ENCODE measurements at regions not wholly inside any gene's neighbourhood (a gene's known extent, or its start where the extent isn't known, plus 50 kb on each side); places are given as distances from the start of the nearest gene placed in this dataset.

DNA sequence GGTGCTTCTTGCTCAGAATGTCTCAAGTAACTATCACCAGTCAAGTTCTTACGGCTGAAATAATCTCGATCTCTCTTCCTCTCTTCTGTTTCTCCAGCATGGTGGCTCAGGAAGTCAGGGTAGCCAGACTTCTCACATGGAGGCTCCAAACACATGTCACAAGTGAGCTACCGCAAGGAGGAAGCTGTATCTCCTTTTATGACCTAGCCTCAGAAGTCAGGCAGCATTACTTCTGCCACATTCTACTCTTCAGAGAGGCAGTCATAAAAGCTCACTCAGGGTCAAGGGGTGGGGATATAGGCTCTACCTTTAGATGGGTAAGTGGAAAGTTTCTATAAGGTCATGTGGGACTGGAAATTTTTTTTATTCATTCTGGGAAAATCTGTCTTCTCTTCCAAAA, 86.6 kb upstream of the NEO1 start:
- no peak for TF ChIP-seq CTCF (IDR thresholded peaks at IDR 0.05)
- no peak for TF ChIP-seq POLR2A (IDR thresholded peaks at IDR 0.05)
